GM06990 (cell line): ENCODE measurements at regions not wholly inside any gene's neighbourhood (a gene's known extent, or its start where the extent isn't known, plus 50 kb on each side); places are given as distances from the start of the nearest gene placed in this dataset.

Experiments used
- DNase-seq: peaks from one replicate; pipeline ENCODE4 v3.0.0-alpha.2; 2011; ENCODE audit not compliant: insufficient read length; ENCODE audit errors: extremely low read depth
- H3K27me3 ChIP-seq: replicated peaks from 2 replicates; pipeline ENCODE4 v1.6.0; 2011; ENCODE audit warnings: low read length; ENCODE audit not compliant: control insufficient read depth, insufficient read depth
- H3K36me3 ChIP-seq: 2 replicates; pipeline ENCODE4 v1.5.1; 2011; ENCODE audit warnings: low read length; ENCODE audit not compliant: control insufficient read depth, insufficient read depth
- H3K4me3 ChIP-seq: replicated peaks from 2 replicates; pipeline ENCODE4 v1.5.1; 2011; ENCODE audit warnings: low read depth, mild to moderate bottlenecking, control low read depth, low read length
- TF ChIP-seq, protein P1 (sequence below): IDR thresholded peaks from 2 replicates; pipeline ENCODE4 v1.5.1; 2011; ENCODE audit warnings: low read length, control low read depth, mild to moderate bottlenecking, inconsistent platforms; ENCODE audit not compliant: insufficient read depth, poor library complexity, severe bottlenecking

DNA sequence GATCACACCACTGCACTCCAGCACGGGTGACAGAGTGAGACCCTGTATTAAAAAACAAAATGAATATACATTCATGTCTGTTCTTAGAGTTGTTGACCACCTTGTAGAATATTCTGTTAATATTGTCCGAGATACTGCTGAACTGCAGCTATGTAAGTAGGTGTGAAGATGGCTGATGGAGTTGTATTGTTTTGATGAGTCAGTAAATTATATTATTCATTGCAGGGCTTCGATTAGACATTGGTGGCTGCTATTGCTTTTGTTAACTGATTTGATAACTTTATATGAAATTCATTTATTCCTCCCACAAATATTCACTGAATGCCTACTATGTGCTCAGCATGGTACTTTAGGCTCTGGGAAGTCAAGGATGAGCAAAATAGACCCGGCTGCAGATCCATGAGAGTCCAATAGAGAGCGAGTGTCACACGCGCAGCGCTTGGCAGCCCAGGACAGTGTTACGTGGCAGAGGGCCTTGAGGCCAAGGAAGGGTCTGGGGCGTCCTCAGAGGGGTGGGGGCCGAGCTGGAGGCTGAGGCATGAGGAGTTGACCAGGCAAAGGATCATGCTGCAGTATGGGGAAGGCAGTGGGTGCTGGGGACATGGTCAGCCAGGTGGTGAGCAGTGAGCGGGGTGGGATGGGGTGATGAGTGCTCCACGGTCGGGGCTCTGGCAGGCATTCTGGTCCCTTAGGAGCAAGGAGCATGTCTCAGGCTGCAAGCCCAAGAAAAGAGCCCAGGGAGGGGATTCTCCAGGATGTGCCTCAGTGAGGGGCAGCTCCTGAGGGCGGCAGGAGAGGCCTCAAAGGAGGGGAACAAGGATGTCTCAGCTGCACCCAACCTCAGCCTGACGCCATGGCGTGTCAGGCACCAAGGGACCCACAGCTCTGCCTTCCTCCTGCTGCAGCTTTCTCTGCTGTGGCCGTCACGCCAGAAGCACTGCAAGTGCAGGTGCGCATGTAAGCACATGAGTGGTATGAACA is 243.5 kb downstream of the GADD45G start:
- TF ChIP-seq, protein P1, sequence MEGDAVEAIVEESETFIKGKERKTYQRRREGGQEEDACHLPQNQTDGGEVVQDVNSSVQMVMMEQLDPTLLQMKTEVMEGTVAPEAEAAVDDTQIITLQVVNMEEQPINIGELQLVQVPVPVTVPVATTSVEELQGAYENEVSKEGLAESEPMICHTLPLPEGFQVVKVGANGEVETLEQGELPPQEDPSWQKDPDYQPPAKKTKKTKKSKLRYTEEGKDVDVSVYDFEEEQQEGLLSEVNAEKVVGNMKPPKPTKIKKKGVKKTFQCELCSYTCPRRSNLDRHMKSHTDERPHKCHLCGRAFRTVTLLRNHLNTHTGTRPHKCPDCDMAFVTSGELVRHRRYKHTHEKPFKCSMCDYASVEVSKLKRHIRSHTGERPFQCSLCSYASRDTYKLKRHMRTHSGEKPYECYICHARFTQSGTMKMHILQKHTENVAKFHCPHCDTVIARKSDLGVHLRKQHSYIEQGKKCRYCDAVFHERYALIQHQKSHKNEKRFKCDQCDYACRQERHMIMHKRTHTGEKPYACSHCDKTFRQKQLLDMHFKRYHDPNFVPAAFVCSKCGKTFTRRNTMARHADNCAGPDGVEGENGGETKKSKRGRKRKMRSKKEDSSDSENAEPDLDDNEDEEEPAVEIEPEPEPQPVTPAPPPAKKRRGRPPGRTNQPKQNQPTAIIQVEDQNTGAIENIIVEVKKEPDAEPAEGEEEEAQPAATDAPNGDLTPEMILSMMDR = no peak
- Histone ChIP-seq H3K36me3 (no peaks in the 10 kb centered on the region), H3K27me3 (no peaks in the 10 kb centered on the region; the same call in 1 of the 2 replicates), H3K4me3 (no peak overlapping the region)
- DNase-seq = no peak

DNA sequence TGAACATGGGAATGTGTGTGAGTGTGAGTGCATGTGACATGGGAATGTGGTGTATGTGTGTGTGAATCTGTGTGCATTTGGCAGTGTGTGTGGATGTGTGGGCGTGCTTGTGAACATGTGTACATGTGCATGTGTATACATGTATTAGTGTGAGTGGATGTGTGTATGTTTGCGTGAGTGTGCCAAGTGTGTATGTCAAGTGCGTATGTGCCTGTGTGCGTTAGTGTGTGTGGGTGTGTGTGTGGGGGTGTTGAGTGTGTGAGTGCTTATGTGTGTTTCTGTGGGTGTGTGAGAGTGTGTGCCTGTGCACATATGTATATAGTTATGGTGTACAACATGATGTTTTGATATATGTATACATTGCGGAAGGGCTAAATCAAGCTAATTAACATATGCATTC is 244.3 kb downstream of the GADD45G start:
- H3K36me3 ChIP-seq = no peaks in the 10 kb centered on the region
- H3K27me3 ChIP-seq = no peaks in the 10 kb centered on the region; the same call in 1 of the 2 replicates
- TF ChIP-seq, protein P1 = no peak

DNA sequence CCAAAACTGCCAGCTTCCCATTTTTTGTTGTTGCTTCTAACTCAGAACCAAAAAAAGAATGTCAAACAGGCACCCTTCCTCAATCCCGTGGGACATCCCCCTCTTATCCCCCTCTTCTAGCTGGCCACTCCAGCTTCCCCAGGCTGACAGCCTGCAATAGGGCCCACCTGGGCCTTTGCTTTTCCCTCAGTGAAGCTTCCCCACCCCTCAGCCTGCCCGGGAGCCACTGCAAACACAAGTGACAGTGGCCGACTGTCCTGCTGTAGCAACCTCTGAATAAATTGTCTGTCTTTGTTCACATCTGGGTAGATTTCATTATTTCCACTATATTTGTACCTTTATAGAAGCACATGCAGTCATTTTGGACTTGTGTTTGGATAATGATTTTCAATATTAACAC is 245.3 kb downstream of the GADD45G start:
- Histone ChIP-seq H3K4me3 (no peak overlapping the region), H3K27me3 (no peaks in the 10 kb centered on the region; the same call in 1 of the 2 replicates), H3K36me3 (no peaks in the 10 kb centered on the region)
- TF ChIP-seq, protein P1 = no peak
- no peak for DNase-seq

More for the DNA sequence above, 244.3 kb downstream of the GADD45G start:
- DNase-seq = no peak
- H3K4me3 ChIP-seq = no peak overlapping the region

GRCh38 chr9:89850631-89851325 is 246.0 kb downstream of the GADD45G start:
- TF ChIP-seq, protein P1 = no peak
- H3K36me3 ChIP-seq = no peaks in the 10 kb centered on the region
- no peaks in the 10 kb centered on the region; the same call in 1 of the 2 replicates for H3K27me3 ChIP-seq
- DNase-seq = no peak
- no peak overlapping the region for H3K4me3 ChIP-seq

DNA sequence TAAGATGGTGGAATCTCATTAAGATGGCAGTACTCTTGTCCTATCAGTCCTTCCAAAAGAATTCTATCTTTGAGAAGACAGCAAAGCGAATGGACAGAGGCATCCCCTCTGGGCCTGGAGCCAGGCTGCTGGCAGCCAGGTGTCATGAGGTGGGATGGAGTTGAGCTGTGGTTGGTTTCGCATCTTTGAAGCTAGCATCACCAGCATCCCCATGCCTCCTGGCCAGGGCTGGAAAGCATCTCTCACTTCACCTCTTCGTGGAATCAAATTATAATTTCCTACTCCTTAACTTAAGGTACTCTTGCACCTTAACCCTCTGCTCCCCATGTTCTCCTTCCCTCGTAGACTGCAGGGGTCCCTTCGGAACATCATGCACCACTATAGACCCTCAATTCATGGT is 248.3 kb downstream of the GADD45G start:
- no peak for DNase-seq
- Histone ChIP-seq H3K27me3 (no peaks in the 10 kb centered on the region; the same call in 1 of the 2 replicates), H3K4me3 (no peak overlapping the region), H3K36me3 (no peaks in the 10 kb centered on the region)
- TF ChIP-seq, protein P1 = no peak
